NCI-H187 (cell line): ENCODE measurements at regions not wholly inside any gene's neighbourhood (a gene's known extent, or its start where the extent isn't known, plus 50 kb on each side); places are given as distances from the start of the nearest gene placed in this dataset.

Experiments used
- DNase-seq, 2 experiments: peaks; one replicate each; lab custom pipeline; 2025; lab: John Stamatoyannopoulos, UW

DNA sequence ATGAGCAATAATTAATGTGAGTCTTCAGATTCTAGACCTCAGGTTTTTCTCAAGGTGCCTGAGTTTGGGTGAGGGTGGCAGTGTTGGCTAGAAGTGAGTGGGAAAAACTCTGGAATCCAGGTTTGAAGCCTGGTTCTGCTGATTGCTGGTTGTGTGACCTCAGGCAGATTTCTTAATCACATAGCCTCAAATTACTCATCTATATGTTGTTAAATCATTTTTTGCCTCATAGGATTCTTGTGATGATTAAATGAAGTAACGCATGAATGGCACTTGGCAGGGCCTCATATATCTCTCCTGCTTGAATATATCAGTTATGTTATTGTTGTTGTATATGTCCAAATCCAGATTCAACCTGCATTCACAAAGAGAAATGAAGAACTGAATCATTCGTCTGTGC is 60.5 kb downstream of the NR2F2 start:
- DNase-seq = no peak

- DNase-seq = no peak
Observed at GRCh38 chr15:96392380-96393208, 62.1 kb downstream of the NR2F2 start.

- no peak for DNase-seq
Observed at GRCh38 chr15:96393209-96393513, 62.7 kb downstream of the NR2F2 start.

DNA sequence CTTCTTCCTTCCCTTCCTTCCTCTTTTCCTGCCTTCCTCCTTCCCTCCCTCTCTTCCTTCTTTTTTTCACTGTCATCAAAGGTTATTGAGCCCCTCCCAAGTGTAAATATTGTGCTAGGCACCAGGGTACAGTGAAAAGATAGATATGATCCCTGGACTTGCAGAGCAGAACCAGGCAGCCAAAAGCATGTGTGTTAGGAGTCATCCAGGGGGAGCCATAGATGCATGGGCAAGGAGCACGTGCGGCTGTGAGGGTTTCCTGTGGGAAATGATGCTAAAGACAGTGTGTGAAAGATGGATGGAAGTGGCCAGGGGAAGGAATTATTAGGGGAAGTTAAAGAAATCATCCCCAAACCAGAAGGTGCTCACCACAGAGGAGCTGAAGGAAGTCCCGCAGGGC is 65.2 kb downstream of the NR2F2 start:
- DNase-seq = no peak

DNA sequence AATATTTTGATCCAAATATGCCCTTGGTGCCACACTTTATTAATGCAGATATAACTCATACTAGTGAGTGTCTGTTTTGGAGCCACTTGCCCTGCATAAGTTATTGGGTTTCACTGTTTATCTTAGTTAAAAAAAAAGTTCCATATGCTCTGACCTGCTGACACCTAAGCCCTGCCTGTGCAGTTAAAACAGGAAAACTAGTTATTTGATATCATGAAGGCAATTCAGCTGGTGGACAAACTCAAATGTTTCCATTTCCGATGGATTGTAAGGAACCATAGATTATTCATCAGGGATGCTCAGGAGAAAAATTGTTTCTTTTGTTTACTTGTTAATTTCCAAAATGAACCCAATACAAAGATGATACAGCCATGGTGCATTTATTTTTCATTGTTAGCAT is 68.3 kb downstream of the NR2F2 start:
- no peak for DNase-seq

GRCh38 chr15:96402403-96402802 is 71.9 kb downstream of the NR2F2 start:
- DNase-seq = no peak

- no peak for DNase-seq
Observed at GRCh38 chr15:96403071-96403470, 72.6 kb downstream of the NR2F2 start.

GRCh38 chr15:96403932-96404331 is 73.4 kb downstream of the NR2F2 start:
- DNase-seq = no peak

DNA sequence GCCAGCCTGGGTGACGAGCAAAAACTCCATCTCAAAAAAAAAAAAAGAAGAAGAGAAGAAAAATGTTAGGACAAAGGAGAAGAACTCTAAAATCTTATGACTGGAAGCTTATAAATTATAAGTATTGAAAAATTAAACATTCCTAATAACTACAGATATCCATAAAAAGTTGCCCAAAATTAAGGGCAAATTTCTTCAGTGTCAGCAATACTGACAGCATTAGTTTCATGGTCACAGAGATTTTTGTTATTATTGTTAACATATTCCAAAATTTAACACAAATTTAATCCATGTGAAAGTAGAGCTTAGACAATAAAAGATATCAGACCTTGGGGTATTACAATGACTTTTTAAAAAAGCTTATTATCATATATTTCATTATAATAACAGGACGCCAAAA is 74.1 kb downstream of the NR2F2 start:
- no peak for DNase-seq

GRCh38 chr15:96406291-96406690 is 75.8 kb downstream of the NR2F2 start:
- DNase-seq = no peak

DNA sequence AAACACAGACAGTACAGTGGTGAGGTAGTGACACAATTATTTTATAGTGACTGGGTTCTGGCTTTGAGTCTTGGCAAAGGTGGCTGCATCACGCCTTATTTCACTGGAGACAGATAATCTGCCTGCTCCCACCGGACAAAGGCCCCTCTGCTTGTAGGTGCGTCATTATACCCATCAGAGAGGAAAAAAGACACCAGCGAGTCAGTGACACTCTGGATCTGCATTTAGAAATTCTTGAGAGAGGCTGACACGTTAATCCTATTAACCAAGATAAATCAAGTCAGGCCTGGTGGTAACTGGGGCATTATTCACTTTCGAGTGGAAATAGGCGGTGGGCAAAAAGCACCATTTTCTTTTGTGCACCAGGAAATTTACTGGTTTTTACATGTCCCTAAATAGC is 76.2 kb downstream of the NR2F2 start:
- DNase-seq = no peak

DNA sequence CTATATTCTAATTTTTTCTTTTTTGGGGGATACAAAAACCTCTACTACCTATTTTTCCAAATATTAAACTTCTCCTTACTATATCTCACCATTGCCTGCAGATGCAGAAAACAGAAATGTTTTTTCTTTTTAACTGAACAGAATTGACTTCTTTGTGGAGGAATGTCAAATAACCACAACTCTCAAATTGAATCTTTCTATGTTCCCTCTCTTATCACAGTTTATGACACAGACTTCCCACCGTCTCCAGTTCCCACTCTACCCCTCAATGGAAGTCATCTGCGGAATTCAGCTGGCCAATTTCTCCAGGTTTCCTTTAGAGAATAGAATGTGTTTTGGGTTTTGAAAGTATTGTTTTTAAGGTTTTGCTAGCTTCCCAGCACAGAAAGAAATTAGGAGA is 77.0 kb downstream of the NR2F2 start:
- no peak for DNase-seq

- DNase-seq = no peak
Observed at GRCh38 chr15:96408591-96409183, 78.2 kb downstream of the NR2F2 start.

- DNase-seq = no peak
Observed at GRCh38 chr15:96409215-96410138, 79.0 kb downstream of the NR2F2 start.

- DNase-seq = no peak
Observed at GRCh38 chr15:96410175-96411055, 79.9 kb downstream of the NR2F2 start.

DNA sequence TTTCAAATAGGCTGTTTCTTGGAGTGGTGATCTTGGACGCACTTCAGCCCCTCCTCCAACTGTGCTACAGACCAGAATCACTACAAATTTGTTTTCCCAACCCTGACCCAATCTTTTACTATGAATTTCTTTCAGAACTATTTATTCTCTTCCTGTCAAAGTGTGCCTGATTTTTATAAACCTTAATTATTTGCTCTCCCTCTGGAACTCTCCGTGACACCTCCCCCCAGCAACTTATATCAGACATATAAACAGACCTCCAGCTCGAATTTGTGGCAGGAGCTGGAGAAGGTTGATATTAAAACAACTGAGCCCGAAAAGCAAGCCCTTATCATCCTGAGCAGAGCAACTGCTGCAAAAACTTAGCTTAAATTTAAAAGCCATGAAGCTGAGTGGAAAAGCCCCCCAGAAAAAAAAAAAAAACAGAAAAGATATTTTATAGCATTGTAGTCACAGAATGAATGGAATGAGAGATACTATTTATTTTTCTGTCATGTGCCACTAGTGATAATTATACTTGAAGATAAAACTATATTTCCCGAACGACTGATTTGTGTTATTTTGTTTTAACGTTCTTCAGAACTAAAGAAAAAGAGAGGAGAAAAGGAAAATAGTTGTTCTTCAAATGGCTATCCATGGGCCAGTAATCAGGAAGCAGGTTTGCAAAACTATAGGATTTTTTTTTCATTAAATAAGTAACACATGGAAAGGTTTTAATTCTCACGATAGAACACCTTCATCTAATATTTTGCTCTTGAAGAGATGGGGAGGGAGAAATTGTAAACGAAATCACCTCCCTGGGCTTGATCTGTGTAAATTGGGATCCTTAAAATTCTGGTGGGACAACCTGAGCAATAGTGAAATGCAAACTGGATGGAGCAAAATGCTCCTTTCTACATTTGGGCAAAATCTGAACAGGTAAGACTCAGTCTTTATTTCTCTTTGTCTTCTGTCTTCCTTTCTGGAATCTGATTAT is 80.8 kb downstream of the NR2F2 start:
- DNase-seq = no peak

- no peak for DNase-seq
Observed at GRCh38 chr15:96412045-96412905, 81.8 kb downstream of the NR2F2 start.

- no peak for DNase-seq
Observed at GRCh38 chr15:96412906-96413231, 82.4 kb downstream of the NR2F2 start.

DNA sequence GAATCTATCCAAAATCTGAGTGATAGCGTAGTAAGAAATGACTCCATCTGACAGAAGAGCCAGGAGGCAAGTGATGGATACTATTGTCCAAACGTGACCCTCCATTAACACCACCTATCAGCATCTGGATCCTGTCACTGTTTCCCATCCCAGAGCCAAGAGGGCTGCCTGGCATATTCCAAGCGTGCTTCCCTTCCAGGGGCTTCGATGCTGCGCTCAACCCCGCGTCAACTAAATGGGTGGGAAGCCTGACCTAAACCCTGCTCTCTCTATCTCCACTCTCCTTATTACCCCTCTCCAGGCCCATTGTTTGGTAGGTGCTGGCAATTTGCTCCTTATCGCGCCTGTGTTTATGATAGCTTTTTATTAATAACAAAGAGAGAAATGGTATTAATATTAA is 83.2 kb downstream of the NR2F2 start:
- DNase-seq = no peak

DNA sequence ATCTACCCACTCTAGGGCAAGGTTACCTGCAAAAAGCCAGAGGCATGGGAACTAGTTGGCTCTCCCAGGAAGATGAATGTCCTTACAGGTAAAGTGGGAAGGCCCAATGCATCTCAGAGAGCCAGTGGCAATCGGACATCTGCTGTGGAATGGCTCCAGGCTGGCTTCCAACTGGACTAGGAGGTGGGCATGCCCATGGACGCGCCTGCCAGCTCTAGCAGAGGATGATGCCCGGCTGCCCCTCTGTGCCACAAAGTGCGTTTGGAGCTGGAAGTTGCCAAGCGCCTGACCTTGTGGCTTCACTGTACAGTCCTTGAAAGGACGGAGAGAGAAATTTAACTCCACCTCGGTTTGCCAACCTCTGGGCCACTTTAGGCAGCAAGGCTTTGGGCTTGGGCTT is 84.4 kb downstream of the NR2F2 start:
- DNase-seq = no peak
